GM12864 (cell line): ENCODE measurements at regions not wholly inside any gene's neighbourhood (a gene's known extent, or its start where the extent isn't known, plus 50 kb on each side); places are given as distances from the start of the nearest gene placed in this dataset.

Source experiments
- DNase-seq: peaks from one replicate; pipeline ENCODE4 v3.0.0-alpha.2; 2011; ENCODE audit warnings: low read depth
- H3K4me3 ChIP-seq: 2 replicates; pipeline ENCODE4 v1.5.1; 2011; ENCODE audit warnings: mild to moderate bottlenecking, low read depth, low read length, control low read depth
- CTCF ChIP-seq: IDR thresholded peaks from 2 replicates; pipeline ENCODE4 v1.5.1; 2011; ENCODE audit warnings: low read depth, mild to moderate bottlenecking, moderate library complexity, low read length, control low read depth, inconsistent platforms; ENCODE audit errors: missing control alignments

- H3K4me3 ChIP-seq: no peak overlapping the region
- no peak for TF ChIP-seq CTCF
- no peak for DNase-seq
Measured at GRCh38 chr7:9939176-9939575, 1034.5 kb upstream of the PHF14 start.

GRCh38 chr7:9945131-9945530 lies 1028.5 kb upstream of the PHF14 start:
- no peak for DNase-seq
- TF ChIP-seq CTCF: no peak
- no peak overlapping the region for H3K4me3 ChIP-seq

DNA sequence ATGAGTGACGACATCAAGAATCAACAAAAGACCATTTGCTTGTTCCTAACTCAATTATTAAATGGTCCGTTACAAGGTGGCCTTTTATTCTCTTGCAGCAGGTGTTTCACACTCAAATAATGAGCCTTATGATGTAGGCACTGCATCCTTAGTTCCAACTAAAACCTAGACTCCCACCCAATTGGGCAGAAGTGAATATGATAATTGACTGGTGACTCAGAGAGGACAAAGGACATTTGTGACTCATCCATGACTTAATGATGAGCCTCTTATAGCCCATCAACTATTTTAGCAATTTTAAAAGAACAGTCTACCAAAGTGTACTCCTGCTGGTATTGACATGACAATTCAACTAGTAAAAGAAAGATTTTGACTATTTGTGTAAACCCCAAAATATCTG lies 1027.8 kb upstream of the PHF14 start:
- no peak overlapping the region for H3K4me3 ChIP-seq
- no peak for DNase-seq
- no peak for TF ChIP-seq CTCF

GRCh38 chr7:9955138-9955537 lies 1018.5 kb upstream of the PHF14 start:
- DNase-seq: no peak
- TF ChIP-seq CTCF: no peak
- H3K4me3 ChIP-seq: no peak overlapping the region

DNA sequence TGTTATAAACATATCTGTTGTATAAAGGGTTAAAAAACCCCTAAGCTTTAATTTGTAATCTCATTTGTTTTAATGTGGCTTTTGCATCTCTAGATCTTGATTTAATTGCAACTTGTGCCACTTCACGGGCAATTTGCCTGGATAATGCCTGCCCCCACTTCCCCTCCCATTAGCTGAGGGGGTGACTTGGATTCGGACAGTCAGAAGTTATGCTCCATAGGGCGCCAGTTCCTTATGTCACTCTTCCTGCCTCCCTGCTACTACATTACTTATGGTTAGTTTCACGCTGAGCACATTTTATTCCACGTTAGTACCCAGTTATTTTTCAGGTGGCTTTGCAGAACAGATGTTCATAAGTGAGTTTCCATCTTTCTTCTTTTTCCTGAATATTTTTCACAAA lies 1015.2 kb upstream of the PHF14 start:
- no peak for DNase-seq
- no peak for TF ChIP-seq CTCF
- no peak overlapping the region for H3K4me3 ChIP-seq

DNA sequence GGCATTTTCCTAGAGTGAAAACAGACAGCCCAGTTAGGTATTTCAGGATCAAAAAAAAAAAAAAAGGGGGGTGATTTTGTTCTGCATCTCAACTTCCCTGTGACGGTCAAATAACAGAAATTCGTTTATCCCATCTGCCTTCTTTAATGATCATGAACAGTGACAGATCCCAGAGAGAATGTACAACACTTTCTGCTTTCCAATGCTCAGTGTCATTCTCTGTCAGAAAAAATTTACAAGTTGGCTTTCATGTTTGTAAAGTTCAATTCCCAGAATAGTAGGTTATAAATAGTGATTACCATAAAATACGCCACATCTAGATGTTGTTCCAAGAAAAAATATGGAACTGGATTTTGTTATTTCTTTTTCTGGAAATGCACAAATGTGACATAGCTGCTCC lies 1013.2 kb upstream of the PHF14 start:
- no peak for TF ChIP-seq CTCF
- no peak for DNase-seq
- H3K4me3 ChIP-seq: no peak overlapping the region

DNA sequence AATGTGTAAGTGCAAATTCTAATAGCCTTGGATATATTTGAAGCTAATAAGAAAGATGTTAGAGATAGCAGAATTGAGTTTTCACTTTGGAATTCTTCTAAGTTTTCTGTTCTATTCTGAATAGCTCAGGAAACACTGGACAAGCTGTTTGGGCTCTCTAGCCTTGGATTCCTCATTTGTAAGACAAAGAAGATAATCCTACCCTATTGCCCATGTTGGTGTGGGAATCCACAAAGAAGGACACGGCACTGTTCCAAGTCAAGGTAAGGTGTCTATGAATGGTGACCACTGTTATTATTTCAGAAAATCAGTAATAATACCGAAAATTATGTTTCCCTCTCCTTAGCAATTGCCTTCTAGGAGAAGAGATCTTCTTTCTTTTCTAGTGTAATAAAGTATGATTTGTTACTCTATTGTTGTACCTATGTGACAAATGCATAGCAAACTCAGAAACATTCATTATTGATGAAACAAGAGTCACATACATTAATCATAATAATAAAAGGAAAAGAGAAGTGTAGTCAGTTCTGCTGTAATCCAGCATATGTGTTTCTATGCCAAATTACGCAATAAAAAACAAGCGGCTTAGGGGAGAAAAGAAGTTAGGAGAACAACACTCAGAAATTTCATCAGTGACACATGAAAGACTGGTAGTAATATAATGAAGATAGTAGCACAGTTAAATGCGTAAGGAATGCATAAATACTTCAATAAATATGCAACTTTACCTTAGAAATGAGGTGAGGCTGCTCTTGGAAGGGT lies 1012.3 kb upstream of the PHF14 start:
- no peak overlapping the region for H3K4me3 ChIP-seq
- no peak for TF ChIP-seq CTCF
- no peak for DNase-seq
